ENCODE measurements at regions not wholly inside any gene's neighbourhood (a gene's known extent, or its start where the extent isn't known, plus 50 kb on each side); places are given as distances from the start of the nearest gene placed in this dataset.

- TF ChIP-seq POLR2AphosphoS5 (IDR thresholded peaks at IDR 0.05; ENCODE audit: low read depth, low read length), result no peak
- no peak for TF ChIP-seq POLR2A (IDR thresholded peaks at IDR 0.05; ENCODE audit: low read depth, low read length)
- no peak for TF ChIP-seq TAF1 (IDR thresholded peaks at IDR 0.05; ENCODE audit: borderline replicate concordance, low read depth, low read length)
These were observed 684.1 kb downstream of the SEMA5A start for GRCh38 chr5:8861764-8862163.
